ENCODE measurements at regions not wholly inside any gene's neighbourhood (a gene's known extent, or its start where the extent isn't known, plus 50 kb on each side); places are given as distances from the start of the nearest gene placed in this dataset.
"Not testable (repeated sequence)": the region's sequence is repeated elsewhere in the genome, so short reads cannot be mapped to it uniquely, and the experiment has no call there.

- no peak for DNase-seq
Observed at GRCh38 chr11:116698080-116698479, 74.7 kb downstream of the BUD13 start.

DNA sequence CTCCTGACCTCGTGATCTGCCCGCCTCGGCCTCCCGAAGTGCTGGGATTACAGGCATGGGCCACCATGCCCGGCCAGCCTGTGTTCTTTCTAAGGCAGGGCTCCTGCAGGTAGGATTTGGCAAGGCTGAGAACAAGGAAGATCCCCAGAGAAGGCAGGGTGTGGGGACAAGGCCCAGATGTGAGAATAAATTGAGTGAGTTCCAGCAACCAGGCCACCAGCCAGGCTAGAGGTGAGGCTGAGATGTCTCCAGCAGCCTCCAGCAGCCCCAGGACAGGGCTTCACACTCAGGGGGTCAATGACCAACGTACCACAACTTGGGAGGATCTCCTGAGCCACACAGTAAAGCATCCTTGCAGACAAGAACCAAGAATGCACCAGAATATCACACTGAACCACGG, 75.1 kb downstream of the BUD13 start:
- no peak for DNase-seq

- DNase-seq = no peak
Observed at GRCh38 chr11:116697011-116697410, 75.8 kb downstream of the BUD13 start.

DNA sequence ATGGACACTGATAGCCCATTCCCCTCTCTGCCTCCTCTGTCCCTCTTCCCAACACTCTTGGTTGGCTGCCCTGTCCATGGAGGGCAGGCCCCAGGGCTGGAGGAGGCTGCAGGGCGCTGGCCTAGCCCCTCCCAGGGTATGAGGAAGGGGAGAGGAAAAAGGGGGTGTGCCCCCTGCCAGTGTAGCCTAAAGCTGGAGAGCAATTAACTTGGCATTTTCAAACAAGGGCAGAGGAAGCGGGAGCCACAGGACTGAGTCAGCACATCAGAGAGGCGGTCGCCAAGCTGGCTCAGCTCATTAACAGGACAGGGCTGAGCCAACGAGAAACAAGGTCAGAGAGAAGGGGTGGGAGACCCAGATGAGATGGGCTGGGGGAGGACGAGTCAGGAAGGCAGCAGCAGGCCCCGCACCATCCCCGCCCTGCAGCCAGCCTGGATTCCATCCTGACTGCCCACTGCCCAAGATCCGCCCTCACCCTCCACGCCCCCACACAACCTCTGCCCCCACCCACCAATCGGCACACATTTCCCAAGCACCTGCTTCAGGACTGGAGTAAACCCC, 76.3 kb downstream of the BUD13 start:
- DNase-seq = no peak

DNA sequence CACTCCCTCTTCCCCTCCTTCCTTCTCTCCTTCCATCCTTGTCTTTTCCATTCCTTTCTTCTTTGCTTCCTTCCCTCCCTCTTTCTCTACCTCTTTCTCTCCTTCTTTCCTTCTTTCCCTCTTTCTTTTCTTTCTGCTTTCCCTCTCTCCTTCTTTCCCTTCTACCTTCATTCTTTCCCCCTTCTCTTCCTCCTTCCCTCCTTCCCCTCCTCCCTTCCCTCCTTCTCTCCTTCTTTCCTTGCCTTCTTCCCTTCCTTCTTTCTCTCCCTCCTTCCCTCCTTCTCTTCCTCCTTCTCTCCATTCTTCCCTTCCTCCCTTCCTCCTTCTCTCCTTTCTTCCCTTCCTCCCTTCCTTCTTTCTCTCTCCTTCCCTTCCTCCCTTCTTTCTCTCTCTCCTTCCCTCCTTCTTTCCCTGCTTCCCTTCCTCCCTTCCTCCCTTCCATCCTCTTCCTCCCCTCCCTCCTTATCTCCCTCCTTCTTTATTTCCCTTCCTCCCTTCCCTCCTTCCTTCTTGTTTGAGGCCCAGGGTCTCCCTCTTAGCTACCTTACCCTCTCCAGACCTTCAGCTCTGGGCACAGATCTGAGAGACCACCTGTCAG, 77.0 kb downstream of the BUD13 start:
- no peak for DNase-seq

DNA sequence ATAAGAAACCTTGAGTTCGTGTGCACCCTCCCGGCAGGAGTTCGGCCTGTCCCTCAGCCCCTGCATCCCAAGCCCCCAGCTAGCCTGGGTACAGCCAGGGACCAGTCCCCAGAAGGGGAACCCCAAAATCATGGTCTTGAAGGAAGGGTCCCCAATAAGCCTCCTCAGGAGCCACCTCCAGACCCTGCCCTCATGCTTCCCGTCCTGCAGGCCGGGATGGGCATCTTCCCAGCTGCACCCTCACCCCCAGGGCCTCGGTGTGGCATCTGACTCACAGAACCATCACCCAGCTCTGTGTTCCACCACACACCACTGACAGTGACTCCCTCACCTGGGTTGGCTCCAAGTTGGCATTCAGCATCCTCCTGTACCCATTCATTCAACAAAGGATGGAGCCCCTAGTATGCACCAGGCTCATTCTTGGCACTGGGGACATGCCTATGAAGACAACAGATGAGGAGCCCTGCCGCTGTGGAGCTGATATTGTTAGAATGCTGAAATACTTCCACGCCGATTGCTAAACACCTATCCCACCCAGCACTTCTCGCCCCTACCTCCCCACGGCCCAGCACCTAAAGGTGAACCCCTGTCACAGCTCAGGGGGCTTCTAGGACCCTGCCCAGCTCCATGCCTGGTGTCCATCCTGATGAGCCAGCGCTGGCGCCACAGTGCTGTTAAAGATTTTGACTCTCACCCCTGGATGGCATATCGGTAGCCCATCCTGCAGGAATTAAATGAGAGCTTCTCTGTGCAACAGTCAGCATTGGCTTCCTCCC, 77.8 kb downstream of the BUD13 start:
- no peak for DNase-seq

DNA sequence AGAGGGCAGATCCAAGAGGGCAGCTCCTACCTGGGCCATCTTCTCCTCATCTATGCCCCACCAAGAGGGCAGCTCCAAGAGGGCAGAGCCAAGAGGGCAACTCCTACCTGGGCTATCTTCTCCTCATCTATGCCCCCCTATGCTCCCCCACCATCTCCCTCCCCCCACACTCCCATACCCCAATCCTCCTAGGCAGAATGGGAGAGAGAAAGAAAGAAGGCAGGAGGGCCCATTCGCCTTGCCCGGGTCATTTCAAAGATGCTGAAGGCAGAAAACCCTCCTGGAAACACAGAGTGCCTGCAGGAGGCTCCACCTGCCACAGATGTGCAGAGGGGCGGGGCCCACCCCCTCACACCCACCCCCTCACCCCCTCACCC, 78.5 kb downstream of the BUD13 start:
- no peak for DNase-seq

GRCh38 chr11:116693593-116694348, 79.0 kb downstream of the BUD13 start:
- no peak for DNase-seq

GRCh38 chr11:116693102-116693570, 79.7 kb downstream of the BUD13 start:
- DNase-seq = no peak

GRCh38 chr11:116692318-116693101, 80.3 kb downstream of the BUD13 start:
- DNase-seq = no peak

GRCh38 chr11:116691771-116692177, 81.0 kb downstream of the BUD13 start:
- no peak for DNase-seq

DNA sequence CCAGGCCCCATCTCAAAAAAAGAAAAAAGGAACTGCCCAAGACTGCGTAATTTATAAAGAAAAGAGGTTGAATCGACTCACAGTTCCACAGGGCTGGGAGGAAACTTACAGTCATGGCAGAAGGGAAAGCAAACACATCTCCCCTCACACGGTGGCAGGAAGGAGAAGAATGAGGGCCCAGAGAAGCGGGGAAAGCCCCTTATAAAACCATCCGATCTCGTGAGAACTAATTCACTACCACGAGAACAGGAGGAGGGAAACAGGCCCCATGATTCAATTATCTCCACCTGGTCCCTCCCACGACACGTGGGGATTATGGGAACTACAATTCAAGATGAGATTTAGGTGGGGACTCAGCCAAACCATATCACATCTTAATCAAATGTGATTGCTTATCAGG, 82.2 kb downstream of the BUD13 start:
- DNase-seq = no peak

GRCh38 chr11:116689413-116690127, 83.2 kb downstream of the BUD13 start:
- DNase-seq = no peak

DNA sequence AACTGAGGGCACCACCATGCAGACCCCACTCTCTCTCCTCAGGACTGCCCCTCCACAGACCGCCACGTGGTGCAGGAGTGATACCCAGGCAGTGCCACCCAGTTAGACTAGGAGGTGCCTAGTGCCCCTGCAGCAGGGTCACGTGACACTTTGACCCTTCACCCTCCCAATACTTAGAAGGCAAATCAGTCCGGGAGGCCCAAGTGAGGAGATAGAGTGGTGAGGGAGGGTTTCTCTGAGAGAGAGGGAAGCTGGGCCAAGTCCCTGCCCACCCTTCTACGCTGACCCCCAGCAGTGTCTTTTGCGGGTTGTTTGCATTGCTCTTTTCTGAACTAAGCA, 84.6 kb downstream of the BUD13 start:
- DNase-seq = no peak

DNA sequence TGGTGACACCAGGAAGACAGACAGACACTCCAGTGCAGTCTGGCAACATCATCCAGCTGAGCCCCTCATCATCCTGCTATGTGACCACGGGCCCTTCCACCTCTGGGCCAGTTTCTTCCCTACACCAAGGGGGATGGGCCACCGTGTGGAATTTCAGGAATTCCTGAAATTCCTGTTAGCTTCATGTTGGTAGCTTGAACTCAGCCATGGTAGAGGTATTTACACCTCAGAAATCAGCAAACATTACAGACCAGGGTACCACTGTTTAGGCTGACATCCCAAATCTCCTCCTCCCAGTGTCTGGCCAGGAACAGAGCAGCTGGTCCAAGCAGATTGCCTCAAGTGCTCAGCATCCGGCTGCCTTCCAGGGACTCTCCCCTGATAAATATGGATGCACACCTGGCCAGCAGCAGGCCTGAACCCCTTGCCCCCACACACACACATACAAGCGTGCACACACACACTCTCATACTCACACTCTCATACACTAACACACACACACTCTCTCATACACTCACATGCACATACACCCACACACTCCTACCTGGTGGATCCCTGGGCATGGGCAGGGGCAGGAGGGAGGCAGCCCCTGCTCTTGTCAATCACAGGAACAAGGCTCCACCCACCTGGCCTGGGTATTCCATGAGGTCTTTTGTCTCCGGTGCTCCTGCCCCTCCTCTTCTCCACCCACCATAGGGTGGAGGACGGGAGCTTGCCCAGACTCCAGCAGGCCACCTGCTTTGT, 85.2 kb downstream of the BUD13 start:
- no peak for DNase-seq

- no peak for DNase-seq
Observed at GRCh38 chr11:116686866-116687265, 85.9 kb downstream of the BUD13 start.

- DNase-seq = no peak
Observed at GRCh38 chr11:116683982-116684381, 88.8 kb downstream of the BUD13 start.

DNA sequence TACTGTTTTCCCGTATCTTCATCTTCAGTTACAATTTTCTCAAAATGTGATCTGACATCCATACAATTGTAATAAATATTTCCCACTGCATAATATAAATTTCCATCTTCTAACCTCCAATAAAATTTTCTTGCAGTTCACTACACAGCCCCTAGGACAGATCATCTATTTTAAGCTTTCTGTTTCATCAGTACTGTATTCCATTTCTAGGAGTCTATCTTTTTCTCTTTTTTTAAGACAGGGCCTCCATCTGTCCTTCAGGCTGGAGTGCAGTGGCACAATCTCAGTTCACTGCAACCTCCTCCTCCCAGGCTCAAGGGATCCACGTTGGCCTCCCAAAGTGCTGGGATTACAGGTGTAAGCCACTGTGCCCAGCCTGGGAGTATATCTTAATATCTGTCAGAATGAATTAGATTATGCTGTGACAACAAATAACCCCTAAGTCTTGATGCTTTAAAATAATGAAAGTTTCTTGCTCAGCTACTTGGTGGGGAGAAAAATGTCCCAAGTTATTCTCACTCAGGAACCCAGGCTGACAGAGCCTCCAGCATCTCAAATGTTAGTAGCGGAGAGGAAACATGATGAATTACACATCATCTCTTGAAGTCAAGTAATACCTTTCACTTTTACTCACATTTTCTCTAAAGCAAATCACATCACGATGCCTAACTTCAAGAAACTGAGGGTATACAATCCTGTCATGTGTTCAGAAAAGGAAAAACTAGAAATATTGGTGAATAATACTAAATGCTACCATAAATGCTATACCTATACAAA, 92.2 kb downstream of the BUD13 start:
- no peak for DNase-seq

- no peak for DNase-seq
Observed at GRCh38 chr11:116678887-116679286, 93.9 kb downstream of the BUD13 start.

DNA sequence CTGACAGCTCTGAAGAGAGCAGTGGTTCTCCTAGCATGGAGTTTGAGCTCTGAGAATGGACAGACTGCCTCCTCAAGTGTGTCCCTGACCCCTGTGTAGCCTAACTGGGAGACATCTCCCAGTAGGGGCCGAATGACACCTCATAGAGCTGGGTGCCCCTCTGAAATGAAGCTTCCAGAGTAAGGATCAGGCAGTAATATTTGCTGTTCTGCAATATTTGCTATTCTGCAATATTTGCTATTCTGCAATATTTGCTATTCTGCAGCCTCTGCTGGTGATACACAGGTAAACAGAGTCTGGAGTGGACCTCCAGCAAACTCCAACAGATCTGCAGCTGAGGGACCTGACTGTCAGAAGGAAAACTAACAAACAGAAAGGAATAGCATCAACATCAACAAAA, 105.5 kb downstream of the BUD13 start:
- DNase-seq = not testable (repeated sequence)
